ENCODE measurements at regions not wholly inside any gene's neighbourhood (a gene's known extent, or its start where the extent isn't known, plus 50 kb on each side); places are given as distances from the start of the nearest gene placed in this dataset.

DNA sequence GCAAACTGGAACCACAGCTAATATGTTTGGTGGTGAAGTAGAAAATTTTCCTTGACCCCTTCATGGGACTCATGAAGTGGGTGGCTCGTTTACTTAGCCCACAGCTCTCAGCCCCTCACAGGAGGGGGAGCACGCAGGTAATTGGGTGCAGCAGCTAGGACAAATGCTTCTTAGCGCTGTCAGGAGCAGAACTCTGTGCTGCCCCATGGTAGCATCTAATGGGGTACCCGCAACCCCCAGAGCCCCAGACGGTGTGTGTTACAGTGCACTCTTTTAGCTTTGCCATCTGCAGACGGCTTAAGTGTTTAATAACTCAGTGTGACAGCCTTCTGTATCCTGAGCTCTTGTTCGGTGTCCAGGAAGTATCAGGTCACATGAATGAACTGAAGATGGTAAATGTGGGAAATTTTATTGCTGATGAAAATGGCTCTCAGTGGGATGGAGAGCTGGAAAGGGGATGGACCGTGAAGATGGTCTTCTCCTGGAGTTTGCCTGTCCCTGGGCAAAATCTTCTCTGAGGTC lies 189.6 kb upstream of the ZRANB2 start:
- Mint-ChIP-seq H3K9me3 (ENCODE audit: unreplicated experiment) (no peaks in the 10 kb centered on the region), H3K27ac (ENCODE audit: unreplicated experiment) (no peak overlapping the region), H3K4me3 (ENCODE audit: unreplicated experiment) (no peak overlapping the region), H3K27me3 (ENCODE audit: insufficient read depth, unreplicated experiment) (no peaks in the 10 kb centered on the region), H3K36me3 (ENCODE audit: insufficient read depth, unreplicated experiment) (no peaks in the 10 kb centered on the region), H3K4me1 (ENCODE audit: low read depth, unreplicated experiment) (no peaks in the 10 kb centered on the region)
- H3K4me1 ChIP-seq = no peaks in the 10 kb centered on the region
- H3K27me3 ChIP-seq (replicated peaks; ENCODE audit: control insufficient read depth, insufficient read depth, low read length) = no peaks in the 10 kb centered on the region
- DNase-seq = no peak
- BruUV-seq (replicated peaks) = no TSS peak
- no peaks in the 10 kb centered on the region for H3K9me3 ChIP-seq
- H3K4me3 ChIP-seq (ENCODE audit: low read depth, low read length) = no peak overlapping the region
- intact Hi-C loops (cut with micrococcal nuclease; ENCODE audit: unreplicated experiment) = no loop called here
- ChIA-PET POLR2A (no interaction called here), CTCF (no interaction called here)
- H3K36me3 ChIP-seq (ENCODE audit: control insufficient read depth, insufficient read depth, low read length) = no peaks in the 10 kb centered on the region
- TF ChIP-seq, protein P1, sequence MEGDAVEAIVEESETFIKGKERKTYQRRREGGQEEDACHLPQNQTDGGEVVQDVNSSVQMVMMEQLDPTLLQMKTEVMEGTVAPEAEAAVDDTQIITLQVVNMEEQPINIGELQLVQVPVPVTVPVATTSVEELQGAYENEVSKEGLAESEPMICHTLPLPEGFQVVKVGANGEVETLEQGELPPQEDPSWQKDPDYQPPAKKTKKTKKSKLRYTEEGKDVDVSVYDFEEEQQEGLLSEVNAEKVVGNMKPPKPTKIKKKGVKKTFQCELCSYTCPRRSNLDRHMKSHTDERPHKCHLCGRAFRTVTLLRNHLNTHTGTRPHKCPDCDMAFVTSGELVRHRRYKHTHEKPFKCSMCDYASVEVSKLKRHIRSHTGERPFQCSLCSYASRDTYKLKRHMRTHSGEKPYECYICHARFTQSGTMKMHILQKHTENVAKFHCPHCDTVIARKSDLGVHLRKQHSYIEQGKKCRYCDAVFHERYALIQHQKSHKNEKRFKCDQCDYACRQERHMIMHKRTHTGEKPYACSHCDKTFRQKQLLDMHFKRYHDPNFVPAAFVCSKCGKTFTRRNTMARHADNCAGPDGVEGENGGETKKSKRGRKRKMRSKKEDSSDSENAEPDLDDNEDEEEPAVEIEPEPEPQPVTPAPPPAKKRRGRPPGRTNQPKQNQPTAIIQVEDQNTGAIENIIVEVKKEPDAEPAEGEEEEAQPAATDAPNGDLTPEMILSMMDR (IDR thresholded peaks at IDR 0.05; ENCODE audit: insufficient read depth in 1 of 2, low read depth in 1 of 2, low read length in 1 of 2, severe bottlenecking in 1 of 2, unreplicated experiment in 1 of 2) = no peak

DNA sequence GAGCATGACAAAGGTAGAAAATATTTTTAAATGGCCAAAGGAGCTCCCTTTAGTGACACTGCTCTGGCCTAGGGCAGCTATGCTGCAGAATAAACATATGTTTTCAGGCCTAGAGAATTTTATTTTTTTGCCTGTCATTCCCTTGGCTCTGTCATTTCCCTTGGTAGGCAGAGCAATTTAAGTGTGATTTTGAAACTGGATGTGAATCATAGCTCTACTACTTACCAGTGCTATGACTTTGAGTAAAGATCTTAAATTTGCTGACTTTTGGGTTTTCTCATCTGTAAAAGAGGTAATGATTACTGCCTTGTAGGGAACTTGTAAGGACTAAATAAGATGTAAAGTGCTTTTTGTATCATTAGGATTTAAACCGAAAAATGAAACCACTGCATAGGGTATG lies 189.0 kb upstream of the ZRANB2 start:
- H3K36me3 ChIP-seq (ENCODE audit: control insufficient read depth, insufficient read depth, low read length) = no peaks in the 10 kb centered on the region

DNA sequence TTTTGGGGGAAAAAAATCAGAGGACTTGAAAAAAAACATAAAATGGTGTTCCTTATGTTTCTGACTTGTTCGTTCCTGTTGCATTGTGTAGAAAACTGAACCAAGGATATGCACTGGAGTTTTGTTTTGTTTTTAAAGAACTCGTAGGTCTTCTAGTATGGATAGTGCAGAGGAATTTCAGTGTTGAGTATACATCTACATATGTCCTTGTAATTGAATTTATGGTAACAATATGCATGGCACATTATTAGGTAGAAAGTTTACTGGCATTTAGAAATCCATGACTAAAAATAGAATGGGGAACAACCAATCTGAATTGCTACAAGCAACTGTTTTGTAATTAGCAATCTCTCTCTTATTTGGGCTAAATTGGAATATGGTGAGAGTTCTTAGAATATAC lies 188.3 kb upstream of the ZRANB2 start:
- POLR2A ChIA-PET = no interaction called here
- TF ChIP-seq, protein P1 (IDR thresholded peaks at IDR 0.05; ENCODE audit: insufficient read depth in 1 of 2, low read depth in 1 of 2, low read length in 1 of 2, severe bottlenecking in 1 of 2, unreplicated experiment in 1 of 2) = no peak
- Mint-ChIP-seq H3K9me3 (ENCODE audit: unreplicated experiment) (no peaks in the 10 kb centered on the region), H3K4me3 (ENCODE audit: unreplicated experiment) (no peak overlapping the region), H3K27me3 (ENCODE audit: insufficient read depth, unreplicated experiment) (no peaks in the 10 kb centered on the region), H3K4me1 (ENCODE audit: low read depth, unreplicated experiment) (no peaks in the 10 kb centered on the region), H3K27ac (ENCODE audit: unreplicated experiment) (no peak overlapping the region), H3K36me3 (ENCODE audit: insufficient read depth, unreplicated experiment) (no peaks in the 10 kb centered on the region)
- CTCF ChIA-PET = no interaction called here
- BruUV-seq (replicated peaks) = no TSS peak
- H3K4me1 ChIP-seq = no peaks in the 10 kb centered on the region
- no peak overlapping the region for H3K4me3 ChIP-seq (ENCODE audit: low read depth, low read length)
- H3K27me3 ChIP-seq (replicated peaks; ENCODE audit: control insufficient read depth, insufficient read depth, low read length) = no peaks in the 10 kb centered on the region
- DNase-seq = no peak
- intact Hi-C loops (cut with micrococcal nuclease; ENCODE audit: unreplicated experiment) = no loop called here
- no peaks in the 10 kb centered on the region for H3K9me3 ChIP-seq
- H3K36me3 ChIP-seq (ENCODE audit: control insufficient read depth, insufficient read depth, low read length) = no peaks in the 10 kb centered on the region

More for the DNA sequence above, 189.0 kb upstream of the ZRANB2 start:
- Mint-ChIP-seq H3K27ac (ENCODE audit: unreplicated experiment) (no peak overlapping the region), H3K27me3 (ENCODE audit: insufficient read depth, unreplicated experiment) (no peaks in the 10 kb centered on the region), H3K4me3 (ENCODE audit: unreplicated experiment) (no peak overlapping the region), H3K36me3 (ENCODE audit: insufficient read depth, unreplicated experiment) (no peaks in the 10 kb centered on the region), H3K9me3 (ENCODE audit: unreplicated experiment) (no peaks in the 10 kb centered on the region), H3K4me1 (ENCODE audit: low read depth, unreplicated experiment) (no peaks in the 10 kb centered on the region)
- no peaks in the 10 kb centered on the region for H3K27me3 ChIP-seq (replicated peaks; ENCODE audit: control insufficient read depth, insufficient read depth, low read length)
- POLR2A ChIA-PET = no interaction called here
- H3K9me3 ChIP-seq = no peaks in the 10 kb centered on the region
- no peak overlapping the region for H3K4me3 ChIP-seq (ENCODE audit: low read depth, low read length)
- intact Hi-C loops (cut with micrococcal nuclease; ENCODE audit: unreplicated experiment) = no loop called here
- DNase-seq = no peak
- TF ChIP-seq, protein P1 (IDR thresholded peaks at IDR 0.05; ENCODE audit: insufficient read depth in 1 of 2, low read depth in 1 of 2, low read length in 1 of 2, severe bottlenecking in 1 of 2, unreplicated experiment in 1 of 2) = no peak
- CTCF ChIA-PET = no interaction called here
- no peaks in the 10 kb centered on the region for H3K4me1 ChIP-seq
- BruUV-seq (replicated peaks) = no TSS peak

All from Caco-2 (cell line).